AG04449 (cell line): ENCODE measurements at regions not wholly inside any gene's neighbourhood (a gene's known extent, or its start where the extent isn't known, plus 50 kb on each side); places are given as distances from the start of the nearest gene placed in this dataset.

ENCODE experiments used
- CTCF ChIA-PET: fragments of 350-600 bp; formaldehyde crosslinking; extraction: SDS; loops from one replicate; lab custom pipeline; 2021; ENCODE audit warnings: antibody characterized with exemption; lab: Yijun Ruan, JAX
- POLR2A ChIA-PET: fragments of 400-600, 350-600 bp; formaldehyde crosslinking; extraction: SDS; loops from one replicate; lab custom pipeline; 2020; ENCODE audit warnings: antibody characterized with exemption, inconsistent platforms; lab: Yijun Ruan, JAX
- DNase-seq: peaks from one replicate; pipeline ENCODE4 v3.0.0-alpha.2; 2010; ENCODE audit warnings: low read depth, low spot score
- H3K4me3 ChIP-seq: 2 replicates; pipeline ENCODE4 v1.5.1; 2011; ENCODE audit warnings: low read depth, mild to moderate bottlenecking, control low read depth, low read length
- TF ChIP-seq, protein P1 (sequence below): IDR thresholded peaks from one replicate; pipeline ENCODE4 v1.5.1; 2011; ENCODE audit warnings: mild to moderate bottlenecking, moderate library complexity, low read length, control low read depth, inconsistent platforms; ENCODE audit not compliant: insufficient read depth; ENCODE audit errors: missing control alignments

DNA sequence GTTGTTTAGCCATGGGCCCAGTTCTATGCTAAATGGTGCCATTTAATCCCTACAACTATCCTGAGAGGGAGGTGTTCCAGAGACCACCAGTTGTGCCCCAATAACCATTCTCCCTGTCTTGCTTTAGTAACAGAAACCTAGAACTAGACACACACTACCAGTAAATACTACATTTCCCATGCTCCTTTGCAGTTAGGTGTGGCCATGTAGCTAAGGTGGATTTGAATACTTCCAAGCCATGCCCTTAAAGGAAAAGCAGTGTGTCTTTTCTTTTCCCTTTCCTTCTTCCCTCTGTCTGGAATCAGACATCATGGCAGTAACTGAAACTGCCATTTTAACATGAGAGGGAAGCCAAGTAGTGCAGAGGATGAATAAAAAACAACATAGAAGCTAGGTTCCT lies 90.9 kb upstream of the TMEM33 start:
- no peak overlapping the region for H3K4me3 ChIP-seq

DNA sequence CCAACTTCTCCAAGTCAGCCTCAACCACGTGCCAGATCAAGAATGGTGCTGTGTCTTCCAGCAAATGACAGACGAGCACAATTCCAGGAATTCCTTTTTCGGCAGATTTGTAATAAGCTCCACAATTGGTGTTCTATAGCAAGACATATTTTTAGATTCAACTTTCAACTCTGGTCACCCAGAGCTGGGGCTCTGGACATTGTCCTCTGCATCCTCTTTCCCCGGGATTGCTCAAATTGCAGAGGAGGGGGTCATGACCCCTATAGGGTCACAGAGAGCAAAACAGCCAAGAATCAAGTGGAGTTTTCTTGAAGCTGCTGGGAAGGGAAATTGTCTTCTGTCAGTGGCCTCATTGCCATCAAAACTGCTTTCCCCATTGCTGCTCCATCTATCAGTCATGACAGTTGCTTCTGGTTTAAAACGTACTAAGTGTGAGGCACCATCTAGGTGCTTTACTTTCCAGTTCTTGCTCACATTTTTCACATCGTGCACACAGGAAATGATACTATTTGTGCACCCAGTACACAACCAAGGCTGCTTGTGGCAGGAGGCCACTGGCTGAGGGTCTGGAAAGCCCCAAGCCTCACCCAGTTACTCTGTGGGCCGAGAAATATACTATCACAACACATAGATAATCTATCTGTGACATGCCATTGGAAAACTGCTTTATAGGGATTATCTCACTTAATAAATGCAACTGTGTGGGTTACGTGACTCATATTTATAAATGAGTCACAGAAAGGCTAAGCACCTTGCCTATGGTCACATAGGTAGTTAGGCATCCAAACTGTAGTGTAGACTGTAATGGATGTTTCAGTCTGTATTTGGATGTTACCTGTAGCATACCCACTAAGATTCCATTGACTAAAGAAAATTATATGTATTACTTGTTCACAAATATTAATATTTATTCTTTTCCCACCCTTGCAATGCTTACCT lies 91.7 kb upstream of the PHOX2B start:
- TF ChIP-seq, protein P1, sequence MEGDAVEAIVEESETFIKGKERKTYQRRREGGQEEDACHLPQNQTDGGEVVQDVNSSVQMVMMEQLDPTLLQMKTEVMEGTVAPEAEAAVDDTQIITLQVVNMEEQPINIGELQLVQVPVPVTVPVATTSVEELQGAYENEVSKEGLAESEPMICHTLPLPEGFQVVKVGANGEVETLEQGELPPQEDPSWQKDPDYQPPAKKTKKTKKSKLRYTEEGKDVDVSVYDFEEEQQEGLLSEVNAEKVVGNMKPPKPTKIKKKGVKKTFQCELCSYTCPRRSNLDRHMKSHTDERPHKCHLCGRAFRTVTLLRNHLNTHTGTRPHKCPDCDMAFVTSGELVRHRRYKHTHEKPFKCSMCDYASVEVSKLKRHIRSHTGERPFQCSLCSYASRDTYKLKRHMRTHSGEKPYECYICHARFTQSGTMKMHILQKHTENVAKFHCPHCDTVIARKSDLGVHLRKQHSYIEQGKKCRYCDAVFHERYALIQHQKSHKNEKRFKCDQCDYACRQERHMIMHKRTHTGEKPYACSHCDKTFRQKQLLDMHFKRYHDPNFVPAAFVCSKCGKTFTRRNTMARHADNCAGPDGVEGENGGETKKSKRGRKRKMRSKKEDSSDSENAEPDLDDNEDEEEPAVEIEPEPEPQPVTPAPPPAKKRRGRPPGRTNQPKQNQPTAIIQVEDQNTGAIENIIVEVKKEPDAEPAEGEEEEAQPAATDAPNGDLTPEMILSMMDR, result no peak
- DNase-seq, result no peak
- H3K4me3 ChIP-seq, result no peak overlapping the region
- POLR2A ChIA-PET, result no interaction called here
- CTCF ChIA-PET, result no interaction called here

More for the DNA sequence above, 90.9 kb upstream of the TMEM33 start:
- DNase-seq, result no peak
- TF ChIP-seq, protein P1, result no peak
- POLR2A ChIA-PET, result no interaction called here
- CTCF ChIA-PET, result no interaction called here

DNA sequence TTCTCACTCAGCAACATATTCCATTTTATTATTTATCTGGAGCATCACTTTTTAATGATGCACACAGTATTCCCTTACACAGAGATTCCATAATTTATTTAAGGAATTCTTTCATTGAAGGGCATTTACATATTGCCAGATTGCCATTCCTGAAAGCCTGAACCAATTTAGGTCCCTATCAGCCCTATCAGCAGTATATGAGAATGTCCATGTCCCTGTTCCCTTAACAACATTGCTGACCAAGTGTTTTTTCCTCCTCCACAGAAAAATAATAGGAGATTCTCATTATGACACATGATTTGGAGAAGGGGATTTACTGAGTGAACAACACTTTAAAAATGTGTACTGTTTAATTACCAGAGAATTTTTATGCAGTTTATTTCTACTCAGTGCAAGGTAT lies 90.1 kb upstream of the PHOX2B start:
- TF ChIP-seq, protein P1, result no peak
- ChIA-PET CTCF (no interaction called here), POLR2A (no interaction called here)
- no peak overlapping the region for H3K4me3 ChIP-seq
- DNase-seq, result no peak

- CTCF ChIA-PET, result no interaction called here
- H3K4me3 ChIP-seq, result no peak overlapping the region
- no peak for DNase-seq
- POLR2A ChIA-PET, result no interaction called here
- TF ChIP-seq, protein P1, result no peak
Measured at GRCh38 chr4:41835321-41835995, 86.9 kb upstream of the PHOX2B start.

DNA sequence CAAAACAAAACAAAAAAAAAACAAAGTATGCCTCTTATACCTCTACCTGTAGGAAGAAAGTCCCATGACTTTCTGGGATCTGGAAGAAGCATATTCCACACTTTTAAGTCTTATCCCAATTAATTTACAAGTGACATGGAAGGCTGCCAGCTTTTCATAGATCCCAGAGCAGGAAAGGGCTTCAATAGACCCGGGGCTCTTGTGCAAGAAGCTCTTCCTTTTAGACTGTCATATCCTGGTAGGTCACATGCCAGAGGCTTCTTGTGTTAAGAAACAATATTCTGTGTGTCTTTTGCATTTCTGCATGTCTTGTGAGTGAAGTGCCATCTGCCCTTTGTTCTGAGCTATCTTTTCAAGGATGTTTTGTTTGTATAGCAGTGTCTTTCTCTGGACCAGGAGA lies 84.4 kb upstream of the PHOX2B start:
- ChIA-PET POLR2A (no interaction called here), CTCF (no interaction called here)
- no peak for DNase-seq
- no peak overlapping the region for H3K4me3 ChIP-seq
- TF ChIP-seq, protein P1, result no peak

GRCh38 chr4:41822325-41822724 lies 73.8 kb upstream of the PHOX2B start:
- TF ChIP-seq, protein P1, result no peak
- CTCF ChIA-PET, result interaction anchor here (1.2 kb wide), 1 partner anchor 8 kb away, joined by 3 read pairs; no protein-coding TSS in a partner anchor
- POLR2A ChIA-PET, result no interaction called here
- no peak for DNase-seq
- no peak overlapping the region for H3K4me3 ChIP-seq
